K562 (cell line): ENCODE measurements at regions not wholly inside any gene's neighbourhood (a gene's known extent, or its start where the extent isn't known, plus 50 kb on each side); places are given as distances from the start of the nearest gene placed in this dataset.

ENCODE experiments used
- ATAC-seq: fragments of 200-7000 bp; cut with Tn5 transposase; 3 replicates; pipeline ENCODE4 v1.9.1; 2020; ENCODE audit warnings: moderate library complexity
- BruUV-seq: library from RNA; stranded (reverse); fragments of 400-500 nt; replicated peaks from 2 replicates; lab custom pipeline; 2021; lab: Mats Ljungman, UMichigan
- CTCF ChIA-PET: fragments of 300-600 bp; formaldehyde crosslinking; extraction: SDS; loops from one replicate; lab custom pipeline; 2021; ENCODE audit warnings: low intra/inter-chr PET ratio; lab: Yijun Ruan, JAX
- POLR2A ChIA-PET: fragments of 300-600, 350-650 bp; sonication (Branson Sonifier 250); formaldehyde crosslinking; extraction: SDS; loops from one replicate; lab custom pipeline; 2021; ENCODE audit warnings: antibody characterized with exemption, inconsistent platforms; lab: Yijun Ruan, JAX
- DNase-seq, 4 experiments: peaks; one replicate each; pipeline versions ENCODE4 v3.0.0 to v3.0.0-alpha.2; 2011 to 2018; ENCODE audit warnings: low spot score in 3 of 4, mixed read lengths in 3 of 4; ENCODE audit errors: extremely low read depth in 1 of 4
- FAIRE-seq: peaks from 2 replicates; lab custom pipeline; 2011; peaks lifted over from hg19 to GRCh38; lab: Jason Lieb, UNC
- H2AFZ ChIP-seq: 2 replicates; pipeline ENCODE4 v1.6.0; 2011; ENCODE audit warnings: low read depth, low read length, control low read depth, inconsistent platforms
- H3K27ac ChIP-seq: fragments of 200-600 bp; 3 replicates; pipeline ENCODE4 v1.8.0; 2011; ENCODE audit warnings: low read depth, mild to moderate bottlenecking, control low read depth, inconsistent platforms, low read length, moderate library complexity, mixed read lengths; ENCODE audit errors: extremely low read depth
- H3K27me3 ChIP-seq, 2 experiments: fragments of 300-600 bp in 1 of 2; 2 replicates in 1 of 2; 3 replicates in 1 of 2; pipeline versions ENCODE4 v1.6.0 to v1.8.0; 2011; ENCODE audit warnings: inconsistent platforms in 2 of 2, low read length in 2 of 2, mild to moderate bottlenecking in 1 of 2, mixed read lengths in 1 of 2, moderate library complexity in 1 of 2; ENCODE audit not compliant: control insufficient read depth in 2 of 2, insufficient read depth in 2 of 2
- H3K36me3 ChIP-seq: fragments of 300-600 bp; 3 replicates; pipeline ENCODE4 v1.8.0; 2011; ENCODE audit warnings: mild to moderate bottlenecking, low read length, inconsistent platforms; ENCODE audit not compliant: control insufficient read depth, insufficient read depth
- H3K4me1 ChIP-seq, 2 experiments: fragments of 200-600 bp in 1 of 2; replicated peaks in 1 of 2; 2 replicates in 1 of 2; 3 replicates in 1 of 2; pipeline versions ENCODE4 v1.5.1 to v1.8.0; 2011; ENCODE audit warnings: inconsistent platforms in 2 of 2, low read length in 2 of 2, mild to moderate bottlenecking in 1 of 2, mixed read lengths in 1 of 2, moderate library complexity in 1 of 2; ENCODE audit not compliant: control insufficient read depth in 2 of 2, insufficient read depth in 2 of 2
- H3K4me2 ChIP-seq: 2 replicates; pipeline ENCODE4 v1.6.1; 2011; ENCODE audit warnings: low read length, control low read depth, inconsistent platforms, mixed read lengths; ENCODE audit not compliant: insufficient read depth
- H3K4me3 ChIP-seq: fragments of 200-600 bp; sonication (generic), shearing (Covaris generic); 2 replicates; pipeline ENCODE4 v1.5.1; 2016; ENCODE audit warnings: control low read depth, inconsistent platforms
- H3K79me2 ChIP-seq: fragments of 200-600 bp; 3 replicates; pipeline ENCODE4 v1.8.0; 2011; ENCODE audit warnings: low read length, inconsistent platforms; ENCODE audit not compliant: control insufficient read depth, insufficient read depth
- H3K9ac ChIP-seq, 2 experiments: 2 replicates each; pipeline versions ENCODE4 v1.6.0 to v1.6.1; 2011; ENCODE audit warnings: low read depth in 2 of 2, low read length in 2 of 2, control low read depth in 1 of 2, inconsistent platforms in 1 of 2, mild to moderate bottlenecking in 1 of 2, mixed read lengths in 1 of 2; ENCODE audit not compliant: insufficient read depth in 1 of 2
- H3K9me1 ChIP-seq: one replicate; pipeline ENCODE4 v1.6.0; 2011; ENCODE audit warnings: inconsistent platforms, mild to moderate bottlenecking, low read length, moderate library complexity; ENCODE audit not compliant: control insufficient read depth, insufficient read depth
- H3K9me3 ChIP-seq: replicated peaks from 2 replicates; pipeline ENCODE4 v1.5.1; 2011; ENCODE audit warnings: low read depth, low read length, inconsistent platforms; ENCODE audit not compliant: control insufficient read depth, insufficient read depth
- H4K20me1 ChIP-seq: replicated peaks from 2 replicates; pipeline ENCODE4 v1.6.1; 2011; ENCODE audit warnings: low read length, inconsistent platforms, mixed read lengths; ENCODE audit not compliant: control insufficient read depth, insufficient read depth
- CBFA2T2 ChIP-seq: fragments of 450-650 bp; conservative IDR thresholded peaks from 2 replicates; pipeline ENCODE4 v1.6.1; 2017; ENCODE audit warnings: mild to moderate bottlenecking
- CBFB ChIP-seq: sonication (generic); formaldehyde crosslinking; IDR thresholded peaks from 2 replicates; pipeline ENCODE4 v1.4.0; 2020; ENCODE audit warnings: mild to moderate bottlenecking, missing genetic modification reagents
- CEBPB ChIP-seq: fragments of 450-650 bp; IDR thresholded peaks from 2 replicates; pipeline ENCODE4 v1.6.1; 2016; ENCODE audit warnings: missing genetic modification characterization, missing compliant biosample characterization
- KDM1A ChIP-seq, 2 experiments: fragments of 450-650 bp; IDR thresholded peaks; 2 replicates each; pipeline ENCODE4 v1.6.1; 2016; ENCODE audit warnings: mild to moderate bottlenecking in 2 of 2
- MNT ChIP-seq, 2 experiments: fragments of 450-650 bp; conservative IDR thresholded peaks; 2 replicates each; pipeline ENCODE4 v1.6.1; 2017; ENCODE audit warnings: mild to moderate bottlenecking in 2 of 2, moderate library complexity in 2 of 2
- NFRKB ChIP-seq: fragments of 450-650 bp; IDR thresholded peaks from 2 replicates; pipeline ENCODE4 v1.6.1; 2016; ENCODE audit warnings: low read depth
- NFYB ChIP-seq: IDR thresholded peaks from 2 replicates; pipeline ENCODE4 v1.6.1; 2011; ENCODE audit warnings: mild to moderate bottlenecking, moderate library complexity; ENCODE audit not compliant: insufficient read length; ENCODE audit errors: extremely low read depth
- PRPF4 ChIP-seq: fragments of 200-400 bp; formaldehyde crosslinking; IDR thresholded peaks from one replicate; pipeline ENCODE4 v1.6.1; 2017; ENCODE audit warnings: low read length, low read depth, mild to moderate bottlenecking; ENCODE audit not compliant: insufficient read depth, poor library complexity, severe bottlenecking
- RAD21 ChIP-seq, 2 experiments: fragments of 250-450 bp in 1 of 2; fragments of 450-650 bp in 1 of 2; sonication (Bioruptor Pico) in 1 of 2; formaldehyde crosslinking in 1 of 2; IDR thresholded peaks in 1 of 2; conservative IDR thresholded peaks in 1 of 2; 2 replicates each; pipeline versions ENCODE4 v1.4.0 to v1.8.0; 2020 to 2022; ENCODE audit warnings: mild to moderate bottlenecking in 2 of 2, moderate library complexity in 1 of 2
- RBM15 ChIP-seq: fragments of 200-400 bp; formaldehyde crosslinking; IDR thresholded peaks from 2 replicates; pipeline ENCODE4 v1.6.1; 2018; ENCODE audit warnings: mild to moderate bottlenecking, low read length, moderate library complexity; ENCODE audit not compliant: insufficient read depth
- SMARCA4 ChIP-seq: fragments of 450-650 bp; IDR thresholded peaks from 2 replicates; pipeline ENCODE4 v1.6.1; 2016
- ZBTB9 ChIP-seq: fragments of 450-650 bp; formaldehyde crosslinking; IDR thresholded peaks from 2 replicates; pipeline ENCODE4 v1.4.0; 2020; ENCODE audit warnings: mild to moderate bottlenecking, moderate library complexity
- ZNF253 ChIP-seq: fragments of 250-450 bp; sonication (Bioruptor Pico); conservative IDR thresholded peaks from 2 replicates; pipeline ENCODE4 v1.6.1; 2021; ENCODE audit warnings: mild to moderate bottlenecking
- ZNF282 ChIP-seq: sonication (generic); formaldehyde crosslinking; IDR thresholded peaks from 2 replicates; pipeline ENCODE4 v1.8.1; 2023; ENCODE audit warnings: missing genetic modification reagents
- ZNF699 ChIP-seq: fragments of 250-450 bp; sonication (Bioruptor Pico); IDR thresholded peaks from 2 replicates; pipeline ENCODE4 v1.8.0; 2021; ENCODE audit warnings: mild to moderate bottlenecking, moderate library complexity; ENCODE audit not compliant: insufficient replicate concordance
- WGBS: fragments of 100-300 bp; shearing (Covaris generic); methylation state at CpG from one replicate; pipeline ENCODE4 v1.1.6; 2016; ENCODE audit warnings: low coverage, mixed read lengths; ENCODE audit not compliant: insufficient coverage; ENCODE audit errors: missing lambda C conversion rate; 5-methylcytosine and 5-hydroxymethylcytosine counted together
- in situ Hi-C: fragments of 300-500 bp; cut with MboI; formaldehyde crosslinking; loops from 4 replicates; pipeline ENCODE4 v1.15.0; 2018; ENCODE audit warnings: inconsistent platforms, mixed read lengths
- intact Hi-C: fragments of 100-400 bp; cut with micrococcal nuclease; formaldehyde crosslinking; loops from 2 replicates; pipeline ENCODE4 v1.14.2; 2022
- TF ChIP-seq, protein P1 (sequence below): fragments of 200-800 bp; sonication (Bioruptor generic); IDR thresholded peaks from 2 replicates; pipeline ENCODE4 v1.6.1; 2017; ENCODE audit warnings: missing genetic modification characterization, missing compliant biosample characterization

- TF ChIP-seq CBFA2T2 (no peak), ZNF253 (CRISPR knock-in tag) (no peak), NFYB (no peak), ZNF282 (CRISPR knock-in tag) (no peak), KDM1A (IDR thresholded peaks at IDR 0.05) (no peak)
- TF ChIP-seq, protein P1, sequence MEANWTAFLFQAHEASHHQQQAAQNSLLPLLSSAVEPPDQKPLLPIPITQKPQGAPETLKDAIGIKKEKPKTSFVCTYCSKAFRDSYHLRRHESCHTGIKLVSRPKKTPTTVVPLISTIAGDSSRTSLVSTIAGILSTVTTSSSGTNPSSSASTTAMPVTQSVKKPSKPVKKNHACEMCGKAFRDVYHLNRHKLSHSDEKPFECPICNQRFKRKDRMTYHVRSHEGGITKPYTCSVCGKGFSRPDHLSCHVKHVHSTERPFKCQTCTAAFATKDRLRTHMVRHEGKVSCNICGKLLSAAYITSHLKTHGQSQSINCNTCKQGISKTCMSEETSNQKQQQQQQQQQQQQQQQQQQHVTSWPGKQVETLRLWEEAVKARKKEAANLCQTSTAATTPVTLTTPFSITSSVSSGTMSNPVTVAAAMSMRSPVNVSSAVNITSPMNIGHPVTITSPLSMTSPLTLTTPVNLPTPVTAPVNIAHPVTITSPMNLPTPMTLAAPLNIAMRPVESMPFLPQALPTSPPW (CRISPR knock-in tag): no peak
These were observed 113.8 kb downstream of the GADD45G start (continued) for GRCh38 chr9:89718651-89719050.

DNA sequence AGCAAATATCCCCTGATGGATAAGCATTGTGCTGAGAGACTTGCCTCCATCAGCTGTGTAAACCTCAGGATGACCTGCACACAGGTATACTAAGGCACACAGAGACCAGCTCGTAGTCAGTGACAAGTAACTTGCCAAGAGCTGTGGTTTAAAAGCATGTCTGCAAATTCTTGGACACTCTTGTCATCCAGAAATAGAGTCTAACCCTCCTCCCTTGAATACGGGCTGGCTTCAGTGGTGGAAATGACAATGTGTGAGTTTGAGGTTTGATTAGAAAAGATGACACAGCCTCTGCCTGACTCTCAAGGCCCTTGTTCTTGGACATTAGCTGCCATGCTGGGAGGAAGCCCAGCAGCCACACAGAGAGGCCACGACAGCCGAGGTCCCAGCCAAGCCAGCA is 114.4 kb downstream of the GADD45G start:
- peaks cover 0 to 4% of the 10 kb centered on the region in 2 experiments; a peak in 2 of 5 replicates for H3K27me3 ChIP-seq
- intact Hi-C loops (no loop called here), in situ Hi-C loops (no loop called here)
- no peak overlapping the region for H3K9ac ChIP-seq
- BruUV-seq: no TSS peak
- FAIRE-seq (no peak), DNase-seq (no peak), ATAC-seq (no peak)
- H3K4me2 ChIP-seq: no peak overlapping the region
- CTCF ChIA-PET: no interaction called here
- no peaks in the 10 kb centered on the region for H3K36me3 ChIP-seq
- no peak overlapping the region for H3K4me3 ChIP-seq
- no peaks in the 10 kb centered on the region for H3K4me1 ChIP-seq
- no peak overlapping the region for H2AFZ ChIP-seq
- 0% methylated on average over 4 of the region's 4 CpGs for WGBS
- H3K79me2 ChIP-seq: no peaks in the 10 kb centered on the region
- no peak for TF ChIP-seq ZNF699 (CRISPR knock-in tag)
- TF ChIP-seq NFRKB: no peak
- TF ChIP-seq RBM15: no peak
- no peak for TF ChIP-seq RAD21 (CRISPR knock-in tag; conservative IDR thresholded peaks at IDR 0.05 in 1 of 2, IDR thresholded peaks at IDR 0.05 in 1 of 2)
- TF ChIP-seq CBFB (CRISPR knock-in tag): no peak
- no peak for TF ChIP-seq MNT (conservative IDR thresholded peaks at IDR 0.05)
- TF ChIP-seq ZBTB9 (CRISPR knock-in tag): no peak
- no peak for TF ChIP-seq CEBPB (tag)
- TF ChIP-seq PRPF4: no peak
- TF ChIP-seq SMARCA4: no peak
- H4K20me1 ChIP-seq: no peaks in the 10 kb centered on the region
- H3K9me1 ChIP-seq: no peaks in the 10 kb centered on the region
- H3K9me3 ChIP-seq: no peaks in the 10 kb centered on the region
- POLR2A ChIA-PET: interaction anchor here (1.4 kb wide), 1 partner anchor 17 kb away, joined by 4 read pairs; no protein-coding TSS in a partner anchor
- H3K27ac ChIP-seq: no peak overlapping the region
